ENCODE measurements at regions not wholly inside any gene's neighbourhood (a gene's known extent, or its start where the extent isn't known, plus 50 kb on each side); places are given as distances from the start of the nearest gene placed in this dataset.

DNA sequence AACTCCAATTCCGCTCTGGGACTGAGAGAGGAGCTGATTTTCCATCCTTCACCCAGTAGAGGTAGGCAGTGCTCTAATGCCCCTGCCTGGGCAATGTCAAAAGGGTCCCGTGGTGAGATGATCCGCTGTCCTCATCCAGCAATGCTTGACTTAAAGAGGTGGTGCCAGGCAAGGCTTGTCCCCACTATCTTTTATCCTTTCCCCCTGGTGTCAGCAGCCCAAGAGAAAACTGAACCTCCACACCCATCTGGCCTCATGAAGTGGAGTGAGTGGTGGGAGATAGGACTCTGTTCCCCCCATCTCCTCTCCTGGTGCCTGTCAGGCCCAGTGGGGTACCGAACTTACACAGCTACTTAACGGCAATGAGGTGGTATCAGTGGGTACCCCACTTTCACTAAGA is 107.1 kb downstream of the ABHD5 start:
- Histone ChIP-seq H3K27ac (ENCODE audit: low read depth, low read length) (no peak overlapping the region), H3K4me3 (ENCODE audit: low read depth, low read length) (no peak overlapping the region), H3K9me3 (ENCODE audit: control insufficient read depth, insufficient read depth, low read length) (no peaks in the 10 kb centered on the region), H3K27me3 (ENCODE audit: control insufficient read depth, insufficient read depth, low read length) (no peaks in the 10 kb centered on the region)
- TF ChIP-seq, protein P1, sequence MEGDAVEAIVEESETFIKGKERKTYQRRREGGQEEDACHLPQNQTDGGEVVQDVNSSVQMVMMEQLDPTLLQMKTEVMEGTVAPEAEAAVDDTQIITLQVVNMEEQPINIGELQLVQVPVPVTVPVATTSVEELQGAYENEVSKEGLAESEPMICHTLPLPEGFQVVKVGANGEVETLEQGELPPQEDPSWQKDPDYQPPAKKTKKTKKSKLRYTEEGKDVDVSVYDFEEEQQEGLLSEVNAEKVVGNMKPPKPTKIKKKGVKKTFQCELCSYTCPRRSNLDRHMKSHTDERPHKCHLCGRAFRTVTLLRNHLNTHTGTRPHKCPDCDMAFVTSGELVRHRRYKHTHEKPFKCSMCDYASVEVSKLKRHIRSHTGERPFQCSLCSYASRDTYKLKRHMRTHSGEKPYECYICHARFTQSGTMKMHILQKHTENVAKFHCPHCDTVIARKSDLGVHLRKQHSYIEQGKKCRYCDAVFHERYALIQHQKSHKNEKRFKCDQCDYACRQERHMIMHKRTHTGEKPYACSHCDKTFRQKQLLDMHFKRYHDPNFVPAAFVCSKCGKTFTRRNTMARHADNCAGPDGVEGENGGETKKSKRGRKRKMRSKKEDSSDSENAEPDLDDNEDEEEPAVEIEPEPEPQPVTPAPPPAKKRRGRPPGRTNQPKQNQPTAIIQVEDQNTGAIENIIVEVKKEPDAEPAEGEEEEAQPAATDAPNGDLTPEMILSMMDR (IDR thresholded peaks at IDR 0.05; ENCODE audit: low read depth, low read length), result no peak
- no peak for DNase-seq (ENCODE audit: low read depth, low spot score)
- CTCF ChIA-PET, result interaction anchor here (0.7 kb wide), 1 partner anchor 29 kb away, joined by 3 read pairs; no protein-coding TSS in a partner anchor
- POLR2A ChIA-PET, result no interaction called here

DNA sequence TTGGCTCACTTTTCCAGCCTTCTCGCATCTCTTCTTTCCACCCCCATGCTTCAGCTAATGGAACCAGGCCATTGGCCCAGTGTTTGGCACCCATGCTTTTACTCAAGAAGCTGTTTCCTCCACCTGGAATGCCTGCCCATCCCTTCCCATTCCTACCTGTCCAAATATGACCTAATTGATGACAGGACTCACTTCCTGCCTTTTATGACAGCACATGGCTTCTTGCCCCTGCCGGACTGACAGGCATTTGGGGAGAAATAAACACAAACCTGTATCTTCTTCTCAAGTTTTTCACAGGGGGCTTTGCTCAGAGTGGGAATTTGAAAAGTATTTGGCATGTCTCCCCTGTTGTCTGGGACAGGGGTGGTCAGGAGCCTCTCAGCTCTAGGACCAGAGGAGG is 120.1 kb downstream of the ABHD5 start:
- H3K4me3 ChIP-seq (ENCODE audit: low read depth, low read length), result no peak overlapping the region
- H3K27me3 ChIP-seq (ENCODE audit: control insufficient read depth, insufficient read depth, low read length), result peaks cover 4% of the 10 kb centered on the region
- CTCF ChIA-PET, result no interaction called here
- TF ChIP-seq, protein P1 (IDR thresholded peaks at IDR 0.05; ENCODE audit: low read depth, low read length), result no peak
- no peak overlapping the region for H3K27ac ChIP-seq (ENCODE audit: low read depth, low read length)
- no peak for DNase-seq (ENCODE audit: low read depth, low spot score)
- H3K9me3 ChIP-seq (ENCODE audit: control insufficient read depth, insufficient read depth, low read length), result no peaks in the 10 kb centered on the region
- POLR2A ChIA-PET, result no interaction called here

DNA sequence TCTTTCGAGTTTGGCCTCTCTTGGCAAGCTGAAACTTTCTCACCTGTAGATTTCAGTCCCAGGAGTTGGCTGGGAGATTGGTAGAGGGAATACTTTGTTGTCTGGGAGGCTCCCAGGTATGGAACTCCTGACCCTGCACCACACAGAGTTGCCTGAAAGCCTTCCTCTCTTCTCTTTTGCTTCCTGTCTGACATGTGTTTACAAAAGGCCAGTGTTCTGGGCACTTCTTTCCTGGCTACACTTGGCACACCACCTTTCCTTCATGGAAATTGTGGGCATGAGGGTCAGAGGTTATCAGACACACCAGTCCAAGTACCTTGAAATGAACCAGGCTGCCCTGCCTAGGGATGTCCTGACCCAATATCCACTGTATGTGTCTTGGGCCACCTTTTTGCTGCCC is 123.7 kb downstream of the ABHD5 start:
- CTCF ChIA-PET, result no interaction called here
- POLR2A ChIA-PET, result no interaction called here
- Histone ChIP-seq H3K9me3 (ENCODE audit: control insufficient read depth, insufficient read depth, low read length) (no peaks in the 10 kb centered on the region), H3K4me3 (ENCODE audit: low read depth, low read length) (no peak overlapping the region), H3K27me3 (ENCODE audit: control insufficient read depth, insufficient read depth, low read length) (peaks cover 2% of the 10 kb centered on the region), H3K27ac (ENCODE audit: low read depth, low read length) (no peak overlapping the region)
- TF ChIP-seq, protein P1 (IDR thresholded peaks at IDR 0.05; ENCODE audit: low read depth, low read length), result no peak
- DNase-seq (ENCODE audit: low read depth, low spot score), result no peak

DNA sequence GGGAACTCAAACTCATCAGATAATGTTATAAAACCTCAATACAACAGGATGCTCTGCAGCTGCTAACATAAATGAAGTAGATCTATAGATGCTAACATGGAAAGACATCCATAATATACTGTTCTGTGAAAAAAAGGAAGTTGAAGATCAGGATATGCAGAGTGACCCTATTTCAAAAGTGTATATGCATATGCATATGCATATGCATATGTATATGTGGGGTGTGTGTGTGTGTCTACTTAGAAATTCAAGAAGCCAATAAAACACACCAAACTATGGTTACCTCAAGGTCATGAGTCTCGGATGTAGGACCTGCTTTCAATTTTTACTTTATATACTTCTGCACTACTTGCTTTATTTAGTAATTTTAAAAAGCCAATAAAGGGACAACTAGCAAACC is 125.6 kb downstream of the ABHD5 start:
- TF ChIP-seq, protein P1 (IDR thresholded peaks at IDR 0.05; ENCODE audit: low read depth, low read length), result no peak
- Histone ChIP-seq H3K9me3 (ENCODE audit: control insufficient read depth, insufficient read depth, low read length) (no peaks in the 10 kb centered on the region), H3K27ac (ENCODE audit: low read depth, low read length) (no peak overlapping the region), H3K27me3 (ENCODE audit: control insufficient read depth, insufficient read depth, low read length) (peaks cover 4% of the 10 kb centered on the region), H3K4me3 (ENCODE audit: low read depth, low read length) (no peak overlapping the region)
- DNase-seq (ENCODE audit: low read depth, low spot score), result no peak
- POLR2A ChIA-PET, result no interaction called here
- CTCF ChIA-PET, result no interaction called here

DNA sequence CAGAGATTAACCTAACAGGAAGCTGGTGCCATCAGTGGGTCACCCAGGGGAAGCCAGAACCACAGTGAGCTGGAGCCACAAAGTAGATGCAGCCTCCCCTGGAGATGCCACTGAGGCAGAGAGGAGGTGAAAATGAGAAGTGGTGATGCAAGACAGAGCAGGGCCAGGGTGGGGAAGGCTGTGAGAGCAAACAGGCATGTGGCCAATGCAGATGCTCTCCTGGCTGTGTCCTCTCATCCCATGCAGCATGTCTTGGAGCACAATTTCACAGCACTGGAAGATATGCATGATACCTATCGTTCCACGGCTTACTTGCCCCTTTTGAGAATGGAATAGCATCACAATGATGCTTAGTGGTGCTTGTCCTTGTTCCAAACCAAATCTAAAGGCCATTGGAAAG is 126.3 kb downstream of the ABHD5 start:
- no peak for DNase-seq (ENCODE audit: low read depth, low spot score)
- TF ChIP-seq, protein P1 (IDR thresholded peaks at IDR 0.05; ENCODE audit: low read depth, low read length), result no peak
- POLR2A ChIA-PET, result no interaction called here
- no peak overlapping the region for H3K27ac ChIP-seq (ENCODE audit: low read depth, low read length)
- H3K27me3 ChIP-seq (ENCODE audit: control insufficient read depth, insufficient read depth, low read length), result peaks cover 4% of the 10 kb centered on the region
- H3K9me3 ChIP-seq (ENCODE audit: control insufficient read depth, insufficient read depth, low read length), result no peaks in the 10 kb centered on the region
- CTCF ChIA-PET, result no interaction called here
- no peak overlapping the region for H3K4me3 ChIP-seq (ENCODE audit: low read depth, low read length)

All from AG04450 (cell line).